GM03348 (cell line): ENCODE measurements at regions not wholly inside any gene's neighbourhood (a gene's known extent, or its start where the extent isn't known, plus 50 kb on each side); places are given as distances from the start of the nearest gene placed in this dataset.
"Not testable (repeated sequence)": the region's sequence is repeated elsewhere in the genome, so short reads cannot be mapped to it uniquely, and the experiment has no call there.

Experiments
- DNase-seq: peaks from one replicate; pipeline ENCODE4 v3.0.0; 2012; ENCODE audit warnings: low spot score

- no peak for DNase-seq
Observed at GRCh38 chrX:148265829-148266228, 234.6 kb upstream of the AFF2 start.

- DNase-seq, result no peak
Observed at GRCh38 chrX:148268673-148269072, 231.7 kb upstream of the AFF2 start.

- no peak for DNase-seq
Observed at GRCh38 chrX:148269513-148269912, 230.9 kb upstream of the AFF2 start.

GRCh38 chrX:148270499-148270898 is 229.9 kb upstream of the AFF2 start:
- DNase-seq, result no peak

- no peak for DNase-seq
Observed at GRCh38 chrX:148271263-148271662, 229.2 kb upstream of the AFF2 start.

- DNase-seq, result no peak
Observed at GRCh38 chrX:148281920-148282319, 218.5 kb upstream of the AFF2 start.

- DNase-seq, result no peak
Observed at GRCh38 chrX:148282504-148282903, 217.9 kb upstream of the AFF2 start.

- DNase-seq, result no peak
Observed at GRCh38 chrX:148284056-148284455, 216.4 kb upstream of the AFF2 start.

GRCh38 chrX:148284821-148285220 is 215.6 kb upstream of the AFF2 start:
- no peak for DNase-seq

- no peak for DNase-seq
Observed at GRCh38 chrX:148288451-148288850, 212.0 kb upstream of the AFF2 start.

GRCh38 chrX:148290041-148290440 is 210.4 kb upstream of the AFF2 start:
- no peak for DNase-seq

GRCh38 chrX:148290931-148291330 is 209.5 kb upstream of the AFF2 start:
- no peak for DNase-seq

- DNase-seq, result peak; percentile 37
Observed at GRCh38 chrX:148298737-148299136, 201.7 kb upstream of the AFF2 start.

GRCh38 chrX:148305214-148305613 is 195.2 kb upstream of the AFF2 start:
- not testable (repeated sequence) for DNase-seq

- DNase-seq, result no peak
Observed at GRCh38 chrX:148309413-148309812, 191.0 kb upstream of the AFF2 start.

- no peak for DNase-seq
Observed at GRCh38 chrX:148310426-148311165, 189.8 kb upstream of the AFF2 start.

- no peak for DNase-seq
Observed at GRCh38 chrX:148311544-148311943, 188.9 kb upstream of the AFF2 start.

GRCh38 chrX:148314876-148315275 is 185.5 kb upstream of the AFF2 start:
- no peak for DNase-seq

- DNase-seq, result no peak
Observed at GRCh38 chrX:148316446-148316845, 184.0 kb upstream of the AFF2 start.

GRCh38 chrX:148322906-148323305 is 177.5 kb upstream of the AFF2 start:
- no peak for DNase-seq

GRCh38 chrX:148333989-148334388 is 166.4 kb upstream of the AFF2 start:
- no peak for DNase-seq

GRCh38 chrX:148337873-148338272 is 162.5 kb upstream of the AFF2 start:
- DNase-seq, result no peak

- DNase-seq, result no peak
Observed at GRCh38 chrX:148354916-148355315, 145.5 kb upstream of the AFF2 start.

- no peak for DNase-seq
Observed at GRCh38 chrX:148361641-148362040, 138.8 kb upstream of the AFF2 start.
